WTC11 (cell line): ENCODE measurements at regions not wholly inside any gene's neighbourhood (a gene's known extent, or its start where the extent isn't known, plus 50 kb on each side); places are given as distances from the start of the nearest gene placed in this dataset.
A peak's percentile ranks its signal among the peaks of the same experiment; 100 is the strongest.
"Not testable (repeated sequence)": the region's sequence is repeated elsewhere in the genome, so short reads cannot be mapped to it uniquely, and the experiment has no call there.

Experiments
- ATAC-seq: fragments of 200-7000 bp; cut with Tn5 transposase; 2 replicates; pipeline ENCODE4 v1.10.0; 2021; ENCODE audit warnings: mild to moderate bottlenecking, moderate library complexity
- CTCF ChIA-PET: fragments of 300-600 bp; sonication (Branson Sonifier 250); formaldehyde crosslinking; loops from one replicate; lab custom pipeline; 2021; ENCODE audit warnings: antibody characterized with exemption; lab: Charles Lee
- POLR2A ChIA-PET: fragments of 350-600 bp; sonication (Branson Sonifier 250); formaldehyde crosslinking; loops from one replicate; lab custom pipeline; 2021; ENCODE audit warnings: antibody characterized with exemption; lab: Charles Lee
- DNase-seq: peaks from one replicate; pipeline ENCODE4 v3.0.0; 2021; ENCODE audit warnings: low spot score
- H3K27ac Mint-ChIP-seq: 2 replicates; pipeline ENCODE4 v1.8.0; 2021; ENCODE audit warnings: mixed read lengths
- H3K27me3 Mint-ChIP-seq: 2 replicates; pipeline ENCODE4 v1.8.0; 2021; ENCODE audit warnings: low read depth, mild to moderate bottlenecking, moderate library complexity, mixed read lengths
- H3K36me3 Mint-ChIP-seq: 2 replicates; pipeline ENCODE4 v1.8.0; 2021; ENCODE audit warnings: mixed read lengths
- H3K4me1 Mint-ChIP-seq: 2 replicates; pipeline ENCODE4 v1.8.0; 2022; ENCODE audit warnings: mixed read lengths
- H3K4me3 Mint-ChIP-seq: 2 replicates; pipeline ENCODE4 v1.8.0; 2021; ENCODE audit warnings: mild to moderate bottlenecking, moderate library complexity, mixed read lengths
- H3K9me3 Mint-ChIP-seq: 2 replicates; pipeline ENCODE4 v1.8.0; 2021; ENCODE audit warnings: mixed read lengths
- ARID4B ChIP-seq: sonication (generic); formaldehyde crosslinking; IDR thresholded peaks from 2 replicates; pipeline ENCODE4 v1.8.0; 2023; ENCODE audit warnings: missing genetic modification reagents, mild to moderate bottlenecking, borderline replicate concordance
- ATF6 ChIP-seq: sonication (generic); formaldehyde crosslinking; IDR thresholded peaks from 2 replicates; pipeline ENCODE4 v1.8.1; 2023; ENCODE audit warnings: mild to moderate bottlenecking, missing genetic modification reagents
- E2F1 ChIP-seq: sonication (generic); formaldehyde crosslinking; IDR thresholded peaks from 2 replicates; pipeline ENCODE4 v1.8.0; 2022; ENCODE audit warnings: mild to moderate bottlenecking, missing genetic modification reagents
- ESRRA ChIP-seq: sonication (generic); formaldehyde crosslinking; IDR thresholded peaks from 2 replicates; pipeline ENCODE4 v1.8.1; 2022; ENCODE audit warnings: mild to moderate bottlenecking, missing genetic modification reagents, borderline replicate concordance
- FOXP1 ChIP-seq: sonication (generic); formaldehyde crosslinking; IDR thresholded peaks from 2 replicates; pipeline ENCODE4 v1.8.0; 2022; ENCODE audit warnings: missing genetic modification reagents, mild to moderate bottlenecking, moderate library complexity, borderline replicate concordance
- NFATC4 ChIP-seq: fragments of 250-450 bp; sonication (Bioruptor Pico); IDR thresholded peaks from 2 replicates; pipeline ENCODE4 v1.9.0; 2021; ENCODE audit warnings: mild to moderate bottlenecking
- NFYB ChIP-seq: sonication (generic); formaldehyde crosslinking; conservative IDR thresholded peaks from 2 replicates; pipeline ENCODE4 v1.8.0; 2022; ENCODE audit warnings: low read depth, missing genetic modification reagents
- NR1H2 ChIP-seq: sonication (generic); formaldehyde crosslinking; IDR thresholded peaks from 2 replicates; pipeline ENCODE4 v1.9.0; 2021; ENCODE audit warnings: mild to moderate bottlenecking, moderate library complexity, missing genetic modification reagents
- PREB ChIP-seq: sonication (generic); formaldehyde crosslinking; IDR thresholded peaks from 2 replicates; pipeline ENCODE4 v1.8.1; 2022; ENCODE audit warnings: mild to moderate bottlenecking, missing genetic modification reagents, moderate library complexity, borderline replicate concordance
- RELA ChIP-seq: sonication (generic); formaldehyde crosslinking; IDR thresholded peaks from 2 replicates; pipeline ENCODE4 v1.8.1; 2022; ENCODE audit warnings: missing genetic modification reagents, mild to moderate bottlenecking, borderline replicate concordance
- SMAD4 ChIP-seq: sonication (generic); formaldehyde crosslinking; IDR thresholded peaks from 2 replicates; pipeline ENCODE4 v1.8.0; 2022; ENCODE audit warnings: mild to moderate bottlenecking, missing genetic modification reagents
- SOX15 ChIP-seq: fragments of 250-450 bp; sonication (Bioruptor Pico); IDR thresholded peaks from 2 replicates; pipeline ENCODE4 v1.9.0; 2021; ENCODE audit warnings: mild to moderate bottlenecking
- ZNF121 ChIP-seq: sonication (generic); formaldehyde crosslinking; IDR thresholded peaks from 2 replicates; pipeline ENCODE4 v1.8.0; 2023; ENCODE audit warnings: missing genetic modification reagents
- ZNF423 ChIP-seq: fragments of 250-450 bp; sonication (Bioruptor Pico); IDR thresholded peaks from 2 replicates; pipeline ENCODE4 v2.1.2; 2022; ENCODE audit warnings: mild to moderate bottlenecking, moderate library complexity
- TF ChIP-seq, protein P1 (sequence below): fragments of 250-450 bp; sonication (Bioruptor Pico); IDR thresholded peaks from 2 replicates; pipeline ENCODE4 v1.9.0; 2021; ENCODE audit warnings: mild to moderate bottlenecking

DNA sequence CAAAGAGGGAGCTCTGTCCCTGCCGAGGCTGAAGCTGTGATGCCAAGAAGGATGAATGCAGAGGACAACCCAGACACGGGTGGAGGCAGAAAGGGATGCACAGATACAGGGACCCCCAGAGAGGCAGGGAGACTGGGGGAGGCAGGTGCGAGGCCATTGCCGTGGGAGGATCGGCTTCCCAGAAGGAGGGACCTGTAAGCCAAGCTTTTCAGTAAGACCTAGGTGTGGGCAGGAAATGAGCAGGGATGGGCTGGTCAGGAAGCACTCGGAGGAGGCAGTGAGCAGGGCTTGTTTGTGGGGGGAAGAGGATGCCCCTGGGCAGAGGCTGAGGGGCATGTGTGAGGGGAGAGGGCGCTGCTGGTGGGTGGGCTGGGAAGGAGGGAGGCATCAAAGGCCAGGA is 67.7 kb upstream of the WNT4 start:
- no peak overlapping the region for H3K4me3 Mint-ChIP-seq
- H3K4me1 Mint-ChIP-seq, result peaks cover 17% of the 10 kb centered on the region
- CTCF ChIA-PET, result interaction anchor here (1.3 to 1.5 kb wide), 3 partner anchors 16 to 206 kb away, joined by 3 to 7 read pairs (median 4); no protein-coding TSS in a partner anchor
- POLR2A ChIA-PET, result no interaction called here
- no peak for DNase-seq
- ATAC-seq, result no peak
- no peak overlapping the region for H3K27ac Mint-ChIP-seq
- no peaks in the 10 kb centered on the region; the same call in 1 of the 2 replicates for H3K27me3 Mint-ChIP-seq
- no peak for TF ChIP-seq RELA (CRISPR knock-in tag)
- TF ChIP-seq SMAD4, result no peak
- TF ChIP-seq NFYB (CRISPR knock-in tag), result no peak
- no peak for TF ChIP-seq PREB
- TF ChIP-seq FOXP1, result no peak
- TF ChIP-seq, protein P1, sequence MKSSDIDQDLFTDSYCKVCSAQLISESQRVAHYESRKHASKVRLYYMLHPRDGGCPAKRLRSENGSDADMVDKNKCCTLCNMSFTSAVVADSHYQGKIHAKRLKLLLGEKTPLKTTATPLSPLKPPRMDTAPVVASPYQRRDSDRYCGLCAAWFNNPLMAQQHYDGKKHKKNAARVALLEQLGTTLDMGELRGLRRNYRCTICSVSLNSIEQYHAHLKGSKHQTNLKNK (CRISPR knock-in tag), result no peak
- no peak for TF ChIP-seq NFATC4 (CRISPR knock-in tag)
- TF ChIP-seq SOX15, result no peak
- no peak for TF ChIP-seq E2F1 (CRISPR knock-in tag)
- TF ChIP-seq ARID4B (CRISPR knock-in tag), result no peak
- TF ChIP-seq, all 79 proteins: peak for 0
- Mint-ChIP-seq H3K9me3 (no peaks in the 10 kb centered on the region), H3K36me3 (no peaks in the 10 kb centered on the region)

DNA sequence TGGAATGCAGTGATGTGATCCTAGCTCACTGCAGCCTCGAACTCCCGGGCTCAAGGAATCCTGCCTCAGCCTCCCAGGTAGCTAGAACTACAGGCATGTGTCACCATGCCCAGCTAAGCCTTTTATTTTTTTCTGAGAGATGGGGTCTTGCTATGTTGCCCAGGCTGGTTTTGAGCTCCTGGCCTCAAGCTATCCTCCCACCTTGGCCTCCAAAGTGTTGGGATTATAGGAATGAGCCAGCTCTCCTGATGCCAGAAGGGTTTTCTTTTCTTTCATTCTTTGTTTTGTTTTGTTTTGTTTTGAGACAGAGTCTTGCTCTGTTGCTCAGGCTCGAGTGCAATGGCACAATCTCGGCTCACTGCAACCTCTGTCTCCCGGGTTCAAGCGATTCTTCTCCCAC is 68.6 kb upstream of the WNT4 start:
- ATAC-seq, H3K9me3 Mint-ChIP-seq, H3K27me3 Mint-ChIP-seq, H3K4me3 Mint-ChIP-seq, H3K36me3 Mint-ChIP-seq, H3K27ac Mint-ChIP-seq, POLR2A ChIA-PET, DNase-seq: not testable (repeated sequence)
- peaks cover 17% of the 10 kb centered on the region for H3K4me1 Mint-ChIP-seq
- CTCF ChIA-PET, result interaction anchor here (0.6 to 1.5 kb wide), 4 partner anchors 64 to 205 kb away, joined by 3 to 7 read pairs (median 4); partner anchors contain the start of gene WNT4
- peak; percentile 62; the same call in 1 of the 2 replicates for TF ChIP-seq ZNF121 (CRISPR knock-in tag)

DNA sequence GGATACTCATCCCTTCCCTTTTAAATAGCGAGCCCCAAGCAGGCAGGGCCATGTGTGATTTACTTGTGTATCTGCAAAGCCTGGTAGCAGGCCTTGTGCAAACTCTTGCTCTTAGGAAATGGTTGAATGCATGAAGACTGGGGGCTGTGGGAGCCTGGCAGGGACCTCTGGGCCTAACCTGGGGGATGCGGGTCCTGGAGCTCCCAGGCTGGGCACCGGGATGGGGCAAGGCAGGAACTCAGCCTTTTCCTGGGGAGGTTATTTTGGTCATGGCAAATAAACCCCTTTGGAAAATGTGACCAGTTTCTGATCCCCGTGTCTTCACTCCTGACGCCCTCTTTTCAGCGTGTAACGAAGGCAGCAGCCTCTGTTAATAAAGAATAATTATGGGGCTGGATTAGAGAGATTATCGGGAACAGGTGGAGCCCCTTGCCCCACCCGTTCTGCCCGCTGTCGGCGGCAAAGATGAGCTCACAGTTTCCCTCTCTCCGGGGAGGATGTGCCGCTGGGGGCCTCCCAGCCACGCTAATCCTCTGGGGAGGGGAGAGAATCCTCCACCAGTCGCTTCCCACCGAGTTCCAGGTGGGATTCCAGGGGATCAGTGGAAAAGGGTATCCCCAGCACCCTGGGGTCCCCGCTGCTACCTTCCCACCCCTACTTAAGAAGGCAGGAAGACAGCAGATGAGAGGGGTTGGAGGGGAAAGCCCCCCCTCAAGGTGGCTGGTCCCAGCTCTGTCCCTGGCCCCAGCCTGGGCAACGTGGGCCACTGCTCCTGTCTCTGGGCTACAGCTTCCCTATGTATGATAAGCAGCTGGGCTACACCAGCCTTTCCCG is 69.7 kb upstream of the WNT4 start:
- H3K27ac Mint-ChIP-seq, result no peak overlapping the region
- H3K4me3 Mint-ChIP-seq, result no peak overlapping the region
- no peaks in the 10 kb centered on the region; the same call in 1 of the 2 replicates for H3K27me3 Mint-ChIP-seq
- ATAC-seq (no peak), DNase-seq (no peak)
- TF ChIP-seq ATF6 (CRISPR knock-in tag) (no peak), ZNF121 (CRISPR knock-in tag) (no peak), ESRRA (no peak), ZNF423 (CRISPR knock-in tag) (peak; percentile 59; the same call in 1 of the 2 replicates), NR1H2 (CRISPR knock-in tag) (no peak)
- H3K4me1 Mint-ChIP-seq, result peaks cover 17% of the 10 kb centered on the region
- POLR2A ChIA-PET, result interaction anchor here (1.1 kb wide), 1 partner anchor 21 kb away, joined by 3 read pairs; no protein-coding TSS in a partner anchor
- H3K9me3 Mint-ChIP-seq, result no peaks in the 10 kb centered on the region
- no peaks in the 10 kb centered on the region for H3K36me3 Mint-ChIP-seq
- CTCF ChIA-PET, result interaction anchor here (0.9 kb wide), 1 partner anchor 74 kb away, joined by 3 read pairs; no protein-coding TSS in a partner anchor
